ENCODE measurements at regions not wholly inside any gene's neighbourhood (a gene's known extent, or its start where the extent isn't known, plus 50 kb on each side); places are given as distances from the start of the nearest gene placed in this dataset.

DNA sequence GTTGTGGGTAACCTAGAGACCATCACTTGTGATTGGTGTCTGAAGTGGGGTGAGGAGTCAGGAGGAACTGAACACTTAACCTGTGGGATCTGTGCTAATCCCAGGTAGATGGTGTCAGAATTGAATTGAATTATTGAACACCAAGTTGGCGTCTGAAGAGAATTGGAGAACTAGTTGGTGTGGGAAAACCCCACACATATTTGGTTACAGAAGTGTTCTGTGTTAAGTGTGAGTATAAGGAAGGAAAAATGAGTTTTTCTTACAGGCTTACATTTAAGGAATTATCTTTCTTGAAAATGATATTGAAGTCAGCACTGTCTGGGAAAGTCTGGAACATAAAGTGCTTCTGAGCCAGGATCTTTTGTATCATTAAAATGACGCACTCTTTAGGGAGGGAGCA, 182.9 kb upstream of the ECI2 start:
- H3K27ac Mint-ChIP-seq = no peak overlapping the region
- peaks cover 5% of the 10 kb centered on the region for H3K36me3 Mint-ChIP-seq
- no peak for ATAC-seq
- no peak overlapping the region for H3K4me3 Mint-ChIP-seq
- peaks cover 4% of the 10 kb centered on the region for H3K9me3 Mint-ChIP-seq
- H3K4me1 Mint-ChIP-seq = peaks cover 16% of the 10 kb centered on the region
- peaks cover 13% of the 10 kb centered on the region for H3K27me3 Mint-ChIP-seq

DNA sequence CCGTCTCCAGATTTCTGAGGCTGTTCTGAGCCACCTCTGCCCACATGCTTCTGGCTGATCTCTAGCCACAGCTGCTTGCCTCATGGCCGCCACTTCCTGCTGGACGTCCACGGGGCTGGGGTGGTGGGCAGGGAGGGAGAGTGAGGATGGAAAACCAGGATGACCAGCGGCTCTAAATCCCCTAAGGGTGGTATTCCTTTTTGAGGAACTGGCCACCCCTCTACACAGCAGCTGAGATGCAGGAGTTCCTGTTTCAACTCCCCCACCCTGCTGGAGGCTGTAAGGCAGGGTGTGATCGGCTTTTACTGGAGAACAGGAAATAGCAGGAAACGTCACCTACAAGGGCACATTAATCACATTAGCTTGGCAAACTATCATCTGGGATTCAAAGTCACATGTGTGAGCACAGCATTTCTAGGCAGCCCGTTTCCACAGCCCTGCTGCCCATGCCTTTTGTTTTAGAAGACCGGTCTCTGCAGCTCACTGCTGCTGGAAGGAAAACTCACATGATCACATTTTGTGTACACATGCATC, 181.6 kb upstream of the ECI2 start:
- no peak overlapping the region for H3K4me3 Mint-ChIP-seq
- peaks cover 5% of the 10 kb centered on the region for H3K36me3 Mint-ChIP-seq
- H3K4me1 Mint-ChIP-seq = peaks cover 16% of the 10 kb centered on the region
- no peak for ATAC-seq
- H3K27me3 Mint-ChIP-seq = peaks cover 13% of the 10 kb centered on the region
- H3K27ac Mint-ChIP-seq = no peak overlapping the region
- H3K9me3 Mint-ChIP-seq = peaks cover 13% of the 10 kb centered on the region

DNA sequence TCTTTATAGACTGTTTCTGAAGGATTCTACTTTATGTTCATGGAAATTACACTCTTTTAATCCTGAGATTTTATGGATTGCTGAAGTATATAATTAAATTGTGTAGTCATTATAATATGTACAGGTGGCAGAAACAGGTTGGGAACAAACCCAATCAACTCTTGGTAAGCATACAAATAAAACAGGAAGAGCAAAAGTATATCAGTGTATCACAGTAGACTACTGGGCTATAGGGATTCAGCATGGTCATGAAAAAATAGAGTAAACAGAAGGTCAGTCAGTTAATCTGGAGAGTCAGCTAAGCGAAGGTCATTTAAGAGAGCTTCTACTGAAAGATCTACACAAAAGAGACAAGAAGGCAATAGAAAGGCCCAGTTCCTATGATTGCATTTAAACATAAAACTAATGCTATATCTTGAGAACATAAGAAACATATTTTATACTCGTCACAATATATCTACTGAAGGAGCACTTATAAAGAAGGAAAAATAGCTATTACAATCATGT, 178.9 kb upstream of the ECI2 start:
- Mint-ChIP-seq H3K27ac (no peak overlapping the region), H3K4me3 (no peak overlapping the region), H3K9me3 (peaks cover 26% of the 10 kb centered on the region), H3K4me1 (peaks cover 16% of the 10 kb centered on the region), H3K27me3 (peaks cover 22% of the 10 kb centered on the region), H3K36me3 (peaks cover 10% of the 10 kb centered on the region)
- no peak for ATAC-seq

DNA sequence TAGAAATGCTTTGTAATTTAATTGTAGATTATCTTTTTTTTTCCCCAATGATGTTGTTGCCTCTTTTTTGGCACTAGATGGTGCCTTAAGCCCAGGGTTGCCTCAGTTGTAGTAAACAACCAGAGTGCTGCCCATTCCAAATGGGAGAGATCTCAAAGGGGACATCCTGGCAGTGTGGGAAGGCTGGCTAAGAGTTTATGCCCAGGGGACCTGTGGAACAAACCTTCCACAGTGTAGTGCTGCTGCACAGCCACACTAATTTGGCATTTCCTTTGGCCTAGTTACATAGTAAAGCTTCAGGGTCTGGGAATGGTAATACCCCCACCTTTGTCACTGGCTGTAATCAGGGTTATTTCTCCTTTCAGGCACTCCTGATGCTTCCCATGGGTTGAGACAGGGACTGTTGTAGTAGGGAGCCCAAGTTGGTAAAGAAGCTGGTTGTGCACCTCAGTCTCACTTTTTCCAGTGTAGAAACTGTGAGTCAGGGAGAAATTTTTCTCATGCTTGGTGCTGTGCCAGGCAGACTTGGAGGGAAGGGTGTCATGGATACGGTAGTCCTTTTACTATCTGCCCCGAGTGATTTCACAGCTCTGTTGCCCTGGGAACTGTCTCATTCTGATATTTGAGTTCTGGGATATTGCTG, 177.8 kb upstream of the ECI2 start:
- Mint-ChIP-seq H3K4me3 (no peak overlapping the region), H3K9me3 (peaks cover 26% of the 10 kb centered on the region), H3K36me3 (peaks cover 10% of the 10 kb centered on the region), H3K27me3 (peaks cover 14% of the 10 kb centered on the region), H3K27ac (no peak overlapping the region), H3K4me1 (peaks cover 9% of the 10 kb centered on the region)
- no peak for ATAC-seq

DNA sequence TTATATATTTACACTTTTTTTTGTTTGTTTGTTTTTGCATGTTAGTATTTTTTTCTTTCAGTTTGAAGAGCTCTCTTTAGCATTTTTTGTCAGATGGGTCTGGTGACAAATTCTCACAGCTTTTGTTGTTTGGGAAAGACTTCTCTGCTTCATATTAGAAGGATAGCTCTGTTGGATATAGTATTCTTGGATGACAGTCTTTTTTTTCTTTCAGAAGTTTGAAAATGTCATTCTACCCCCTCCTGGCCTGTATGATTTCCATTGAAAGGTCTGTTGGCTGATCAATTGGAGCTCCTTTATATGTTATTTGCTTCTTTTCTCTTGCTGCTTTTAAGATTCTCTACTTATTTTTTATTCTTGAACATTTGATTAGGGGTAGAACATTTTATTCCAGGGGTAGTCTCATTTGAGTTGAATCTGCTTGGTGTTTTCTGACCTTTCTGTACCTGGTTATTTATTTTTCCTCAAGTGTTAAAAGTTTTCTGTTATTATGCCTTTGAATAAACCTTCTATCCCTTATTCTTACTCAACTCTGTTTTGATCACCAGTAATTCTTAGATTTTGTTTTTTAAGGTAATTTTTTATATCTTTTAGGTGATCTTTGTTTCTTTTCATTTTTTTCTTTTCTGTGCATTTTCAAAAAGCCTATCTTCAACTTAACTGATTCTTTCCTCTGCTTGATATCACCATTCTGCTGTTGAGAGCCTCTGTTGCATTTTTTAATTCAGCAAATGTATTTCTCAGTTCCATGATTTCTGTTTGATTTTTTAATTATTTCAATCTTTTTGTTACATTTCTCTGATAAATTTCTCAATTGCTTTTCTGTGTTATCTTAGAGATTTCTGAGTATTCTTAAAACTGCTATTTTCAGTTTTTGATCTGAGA, 176.8 kb upstream of the ECI2 start:
- no peak overlapping the region for H3K27ac Mint-ChIP-seq
- no peak overlapping the region for H3K4me3 Mint-ChIP-seq
- peaks cover 3% of the 10 kb centered on the region for H3K4me1 Mint-ChIP-seq
- H3K36me3 Mint-ChIP-seq = peaks cover 10% of the 10 kb centered on the region
- H3K27me3 Mint-ChIP-seq = peaks cover 16% of the 10 kb centered on the region
- no peak for ATAC-seq
- peaks cover 26% of the 10 kb centered on the region for H3K9me3 Mint-ChIP-seq

DNA sequence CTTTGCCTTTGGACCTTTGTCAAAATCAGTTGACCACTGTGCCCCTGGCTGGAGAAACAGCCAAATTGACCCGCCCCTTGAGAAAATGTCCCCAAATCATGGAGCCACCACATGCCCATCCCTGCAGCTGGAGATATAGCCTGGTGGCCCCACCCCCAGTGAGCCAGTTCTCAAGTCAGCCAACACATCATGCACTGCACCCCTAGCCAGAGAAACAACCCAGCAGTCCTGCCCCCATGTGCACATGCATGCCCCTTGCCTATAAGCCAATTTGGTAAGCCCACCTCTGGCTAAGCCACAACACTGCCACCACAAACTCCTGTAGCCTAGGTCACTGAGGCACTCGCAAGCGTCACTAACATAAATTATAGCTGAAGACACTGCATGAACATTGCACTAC, 174.2 kb upstream of the ECI2 start:
- Mint-ChIP-seq H3K36me3 (peaks cover 10% of the 10 kb centered on the region), H3K4me1 (peaks cover 6% of the 10 kb centered on the region), H3K9me3 (peaks cover 26% of the 10 kb centered on the region), H3K4me3 (no peak overlapping the region), H3K27ac (no peak overlapping the region), H3K27me3 (peaks cover 37% of the 10 kb centered on the region)
- no peak for ATAC-seq

DNA sequence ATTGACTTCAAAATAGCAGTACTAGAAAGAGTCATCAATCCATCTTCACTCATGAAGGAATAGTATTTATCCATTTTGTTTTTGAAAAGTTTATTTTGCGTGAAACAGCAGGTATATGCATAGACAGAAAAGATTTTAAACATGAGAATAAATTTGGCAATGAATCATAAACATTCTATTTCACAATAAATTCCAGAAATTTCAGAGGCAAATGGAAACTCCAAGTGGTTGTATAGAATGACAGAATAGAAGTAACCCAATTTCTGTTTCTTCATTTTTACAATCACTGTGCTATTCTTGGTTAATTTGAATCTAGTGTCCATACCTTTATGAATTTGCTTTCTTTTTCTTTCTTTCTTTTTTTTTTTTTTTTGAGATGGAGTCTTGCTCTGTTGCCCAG, 173.0 kb upstream of the ECI2 start:
- Mint-ChIP-seq H3K27ac (no peak overlapping the region), H3K9me3 (peaks cover 21% of the 10 kb centered on the region), H3K4me1 (peaks cover 11% of the 10 kb centered on the region)

DNA sequence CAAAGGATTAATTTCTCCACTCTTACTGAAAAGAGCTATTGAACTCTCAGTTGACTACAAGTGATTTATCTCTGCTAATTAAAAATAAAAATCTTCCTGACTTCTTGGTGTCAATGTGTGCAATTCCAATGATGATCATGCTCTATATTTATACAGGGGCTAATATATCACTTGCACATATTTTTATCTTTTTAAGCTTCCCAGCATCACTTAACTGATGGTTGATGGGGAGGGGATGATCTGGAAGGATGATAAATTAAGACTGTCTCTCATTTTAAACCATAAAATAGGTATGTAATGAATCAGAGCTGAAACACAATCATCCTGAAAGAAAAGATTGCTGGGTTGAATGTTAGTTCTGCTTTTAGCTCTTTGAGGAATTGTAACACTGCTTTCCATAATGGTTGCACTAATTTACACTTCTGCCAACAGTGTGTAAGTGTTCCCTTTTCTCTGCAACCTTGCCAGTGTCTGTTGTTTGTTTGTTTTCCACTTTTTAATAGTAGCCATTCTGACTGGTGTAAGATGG, 169.6 kb upstream of the ECI2 start:
- ATAC-seq = no peak
- Mint-ChIP-seq H3K4me3 (no peak overlapping the region), H3K36me3 (no peaks in the 10 kb centered on the region), H3K27me3 (peaks cover 52% of the 10 kb centered on the region), H3K27ac (no peak overlapping the region), H3K9me3 (peaks cover 4% of the 10 kb centered on the region), H3K4me1 (peaks cover 11% of the 10 kb centered on the region)

More for the DNA sequence above, 173.0 kb upstream of the ECI2 start:
- ATAC-seq = no peak
- Mint-ChIP-seq H3K36me3 (peaks cover 5% of the 10 kb centered on the region), H3K4me3 (no peak overlapping the region), H3K27me3 (peaks cover 45% of the 10 kb centered on the region)

DNA sequence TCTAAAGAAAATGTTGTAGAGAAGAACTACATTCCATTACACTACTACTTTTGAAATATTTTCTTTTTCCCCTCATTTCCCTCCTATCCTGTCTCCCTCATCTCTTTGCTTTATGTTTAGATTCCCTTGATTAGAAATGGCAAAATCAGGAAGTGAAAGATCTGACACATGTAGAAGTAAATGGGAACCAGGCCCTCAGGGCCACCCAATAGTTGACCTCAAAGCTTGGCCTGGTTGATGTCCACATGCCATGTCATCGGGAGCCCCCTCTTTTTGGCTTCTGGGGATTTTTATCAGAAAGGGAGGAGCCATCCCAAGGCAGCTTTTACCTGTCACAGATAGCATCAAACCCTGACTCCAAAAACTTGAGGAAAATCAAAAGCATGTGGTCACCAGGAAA, 168.3 kb upstream of the ECI2 start:
- Mint-ChIP-seq H3K36me3 (no peaks in the 10 kb centered on the region), H3K4me1 (peaks cover 11% of the 10 kb centered on the region), H3K27me3 (peaks cover 46% of the 10 kb centered on the region), H3K27ac (no peak overlapping the region), H3K9me3 (no peaks in the 10 kb centered on the region), H3K4me3 (no peak overlapping the region)
- no peak for ATAC-seq

DNA sequence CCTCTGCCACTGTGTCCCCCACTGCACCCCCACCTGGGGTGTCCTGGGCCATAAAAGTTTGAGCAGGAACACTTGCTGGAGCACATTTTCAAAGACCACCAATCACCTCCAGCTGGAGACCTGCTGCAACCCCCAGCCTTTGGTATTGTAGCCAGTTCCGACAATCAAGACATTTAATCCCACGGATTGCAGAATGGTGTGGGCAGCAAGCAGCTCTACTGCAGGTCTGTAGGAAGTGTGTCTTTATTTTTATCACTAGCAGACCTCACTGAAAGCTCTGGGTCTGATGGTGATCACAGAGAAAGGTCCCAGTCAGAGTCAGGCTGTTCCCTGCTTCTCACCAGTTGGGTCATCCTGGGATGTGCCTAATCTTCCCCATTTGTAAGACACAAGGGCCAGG, 167.1 kb upstream of the ECI2 start:
- Mint-ChIP-seq H3K36me3 (no peaks in the 10 kb centered on the region), H3K27me3 (peaks cover 42% of the 10 kb centered on the region), H3K9me3 (peaks cover 5% of the 10 kb centered on the region), H3K27ac (no peak overlapping the region), H3K4me1 (peaks cover 11% of the 10 kb centered on the region), H3K4me3 (no peak overlapping the region)
- ATAC-seq = no peak

DNA sequence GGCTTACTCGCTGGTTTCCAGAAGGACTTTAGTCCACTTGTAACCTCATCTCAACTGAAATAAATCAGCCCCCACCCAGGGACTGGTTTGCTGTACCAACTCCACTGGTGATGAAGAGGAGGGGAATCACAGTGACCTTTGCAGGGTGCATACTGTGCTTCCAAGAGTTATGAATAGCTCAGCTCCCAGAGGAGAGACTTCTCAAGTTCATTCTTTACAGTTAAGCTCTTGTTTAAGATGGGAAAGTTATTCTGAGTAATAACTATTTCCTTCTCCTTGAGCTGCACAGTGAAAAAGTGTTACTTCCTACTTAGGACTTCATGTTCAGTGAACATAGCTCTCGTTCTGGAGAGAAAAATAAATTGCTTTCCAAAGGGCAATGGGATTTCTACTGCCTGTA, 166.5 kb upstream of the ECI2 start:
- Mint-ChIP-seq H3K4me3 (no peak overlapping the region), H3K4me1 (peaks cover 11% of the 10 kb centered on the region), H3K27me3 (peaks cover 35% of the 10 kb centered on the region), H3K36me3 (no peaks in the 10 kb centered on the region), H3K27ac (no peak overlapping the region), H3K9me3 (peaks cover 6% of the 10 kb centered on the region)
- ATAC-seq = no peak

DNA sequence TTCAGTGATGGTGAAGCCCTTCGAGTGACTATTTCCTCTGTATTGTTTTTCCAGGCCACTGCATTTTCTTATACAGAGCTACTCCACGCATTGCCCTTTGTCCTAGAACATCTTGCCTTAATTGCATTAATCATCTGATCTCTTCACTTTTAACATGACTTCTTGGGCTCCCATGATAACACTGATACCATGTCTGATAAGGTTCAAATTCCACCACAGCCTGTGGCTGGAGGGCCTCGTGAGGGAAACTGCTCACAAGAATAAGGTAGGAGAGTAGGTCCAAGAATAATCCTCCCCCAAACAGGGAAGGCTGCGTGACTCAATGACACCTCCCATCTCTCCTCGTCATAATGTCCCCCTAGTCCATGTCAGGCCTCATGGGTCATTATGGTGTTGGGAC, 165.5 kb upstream of the ECI2 start:
- Mint-ChIP-seq H3K36me3 (no peaks in the 10 kb centered on the region), H3K27ac (no peak overlapping the region), H3K27me3 (peaks cover 26% of the 10 kb centered on the region), H3K4me3 (no peak overlapping the region), H3K4me1 (peaks cover 11% of the 10 kb centered on the region), H3K9me3 (peaks cover 6% of the 10 kb centered on the region)
- ATAC-seq = no peak

DNA sequence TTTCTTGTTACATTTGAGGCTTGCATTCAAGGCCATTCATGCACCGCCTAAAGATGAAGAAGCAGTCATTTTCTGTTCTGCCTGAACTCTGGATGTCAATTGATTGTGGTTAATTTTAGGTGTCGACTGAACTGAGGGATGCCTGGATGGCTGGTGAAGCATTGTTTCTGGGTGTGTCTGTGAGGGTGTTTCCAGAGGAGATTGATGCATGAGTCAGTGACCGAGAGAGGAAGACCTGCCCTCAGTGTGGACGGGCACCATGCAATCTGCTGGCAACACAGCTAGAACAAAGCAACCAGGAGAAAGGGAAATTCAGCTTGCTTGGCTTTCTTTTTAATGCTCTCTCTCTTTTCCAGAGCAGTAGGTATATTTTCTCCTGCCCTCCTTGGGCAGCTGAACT, 164.1 kb upstream of the ECI2 start:
- Mint-ChIP-seq H3K27ac (no peak overlapping the region), H3K4me3 (no peak overlapping the region), H3K4me1 (peaks cover 5% of the 10 kb centered on the region), H3K27me3 (peaks cover 24% of the 10 kb centered on the region), H3K36me3 (no peaks in the 10 kb centered on the region), H3K9me3 (peaks cover 6% of the 10 kb centered on the region)
- ATAC-seq = no peak

DNA sequence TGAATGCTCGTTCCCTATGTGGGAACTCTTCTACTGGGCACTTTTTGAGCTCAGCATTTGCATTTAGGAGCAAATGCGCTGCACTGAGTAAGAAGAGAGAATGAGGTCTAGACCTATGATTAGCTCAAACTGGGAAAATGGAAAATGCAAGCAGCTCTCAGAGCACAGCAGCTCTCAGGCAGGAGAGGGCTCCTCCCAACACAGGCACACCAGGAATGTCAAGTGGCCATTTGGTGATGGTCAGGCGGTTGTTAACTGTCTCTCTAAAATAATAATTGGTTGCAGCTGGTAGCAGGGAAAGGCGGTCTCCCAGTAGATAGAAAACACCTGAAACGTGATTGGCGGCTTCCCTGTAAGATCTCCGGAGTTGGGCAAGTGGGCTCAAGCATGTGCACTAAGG, 162.0 kb upstream of the ECI2 start:
- no peak overlapping the region for H3K4me3 Mint-ChIP-seq
- peaks cover 16% of the 10 kb centered on the region for H3K27me3 Mint-ChIP-seq
- H3K9me3 Mint-ChIP-seq = peaks cover 6% of the 10 kb centered on the region
- H3K27ac Mint-ChIP-seq = no peak overlapping the region
- H3K36me3 Mint-ChIP-seq = no peaks in the 10 kb centered on the region
- ATAC-seq = no peak
- no peaks in the 10 kb centered on the region for H3K4me1 Mint-ChIP-seq

DNA sequence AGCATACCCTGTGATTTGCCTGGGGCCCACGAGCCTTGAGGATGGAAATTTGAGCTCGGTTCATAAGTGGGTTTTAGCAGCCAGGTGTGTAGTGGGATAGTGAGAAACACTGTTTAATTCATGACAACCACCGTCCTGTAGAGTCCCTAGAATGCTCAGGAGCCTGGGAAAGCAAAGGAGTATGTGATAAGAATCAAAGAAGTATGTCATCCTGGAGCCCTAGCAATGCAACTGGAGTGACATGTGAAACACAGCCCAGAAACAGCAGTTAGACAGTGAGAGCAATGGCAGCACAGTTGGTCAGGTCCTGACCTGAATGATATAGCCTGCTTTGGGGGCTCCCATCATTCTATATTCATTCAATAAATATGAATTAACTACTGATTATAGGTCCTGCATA, 161.2 kb upstream of the ECI2 start:
- ATAC-seq = no peak
- H3K27ac Mint-ChIP-seq = no peak overlapping the region
- no peak overlapping the region for H3K4me3 Mint-ChIP-seq
- H3K9me3 Mint-ChIP-seq = peaks cover 6% of the 10 kb centered on the region
- H3K36me3 Mint-ChIP-seq = no peaks in the 10 kb centered on the region
- peaks cover 16% of the 10 kb centered on the region for H3K27me3 Mint-ChIP-seq
- H3K4me1 Mint-ChIP-seq = no peaks in the 10 kb centered on the region
